HEK293T (cell line): ENCODE measurements at regions not wholly inside any gene's neighbourhood (a gene's known extent, or its start where the extent isn't known, plus 50 kb on each side); places are given as distances from the start of the nearest gene placed in this dataset.

ENCODE experiments used
- CTCF ChIA-PET: fragments of 350-600 bp; formaldehyde crosslinking; extraction: SDS; loops from one replicate; lab custom pipeline; 2021; ENCODE audit warnings: antibody characterized with exemption, inconsistent platforms; lab: Yijun Ruan, JAX
- POLR2A ChIA-PET: fragments of 350-600 bp; formaldehyde crosslinking; extraction: SDS; loops from one replicate; lab custom pipeline; 2020; ENCODE audit warnings: antibody characterized with exemption, inconsistent platforms; lab: Yijun Ruan, JAX
- DNase-seq: peaks from one replicate; pipeline ENCODE4 v3.0.0; 2012; ENCODE audit warnings: mixed read lengths; ENCODE audit errors: extremely low spot score
- ARNT ChIP-seq: fragments of 450-650 bp; IDR thresholded peaks from 2 replicates; pipeline ENCODE4 v1.6.1; 2017; ENCODE audit warnings: mild to moderate bottlenecking
- BHLHE40 ChIP-seq: fragments of 450-650 bp; IDR thresholded peaks from 2 replicates; pipeline ENCODE4 v1.6.1; 2016; ENCODE audit warnings: mild to moderate bottlenecking, moderate library complexity, borderline replicate concordance
- CTBP1 ChIP-seq: fragments of 450-650 bp; IDR thresholded peaks from 2 replicates; pipeline ENCODE4 v1.6.1; 2016; ENCODE audit warnings: borderline replicate concordance
- ELF4 ChIP-seq: fragments of 450-650 bp; IDR thresholded peaks from 2 replicates; pipeline ENCODE4 v1.6.1; 2017; ENCODE audit warnings: antibody characterized with exemption
- FOXA1 ChIP-seq: fragments of 450-650 bp; IDR thresholded peaks from 2 replicates; pipeline ENCODE4 v1.6.1; 2016; ENCODE audit warnings: mild to moderate bottlenecking
- FOXK2 ChIP-seq: fragments of 450-650 bp; IDR thresholded peaks from 2 replicates; pipeline ENCODE4 v1.6.1; 2016; ENCODE audit warnings: mild to moderate bottlenecking
- FOXM1 ChIP-seq: fragments of 450-650 bp; IDR thresholded peaks from 2 replicates; pipeline ENCODE4 v1.6.1; 2017; ENCODE audit warnings: mild to moderate bottlenecking, borderline replicate concordance
- HDGF ChIP-seq: fragments of 450-650 bp; IDR thresholded peaks from 2 replicates; pipeline ENCODE4 v1.6.1; 2017; ENCODE audit warnings: antibody characterized with exemption, borderline replicate concordance
- L3MBTL2 ChIP-seq: fragments of 450-650 bp; conservative IDR thresholded peaks from 2 replicates; pipeline ENCODE4 v1.6.1; 2016; ENCODE audit warnings: mild to moderate bottlenecking
- LEF1 ChIP-seq: fragments of 450-650 bp; IDR thresholded peaks from 2 replicates; pipeline ENCODE4 v1.6.1; 2017; ENCODE audit warnings: mild to moderate bottlenecking, borderline replicate concordance
- NFRKB ChIP-seq: fragments of 450-650 bp; IDR thresholded peaks from 2 replicates; pipeline ENCODE4 v1.6.1; 2016; ENCODE audit warnings: mild to moderate bottlenecking, moderate library complexity
- PKNOX1 ChIP-seq: fragments of 450-650 bp; IDR thresholded peaks from 2 replicates; pipeline ENCODE4 v1.6.1; 2016
- SP1 ChIP-seq: fragments of 450-650 bp; IDR thresholded peaks from 2 replicates; pipeline ENCODE4 v1.6.1; 2017
- SUZ12 ChIP-seq: fragments of 450-650 bp; IDR thresholded peaks from 2 replicates; pipeline ENCODE4 v1.6.1; 2016; ENCODE audit warnings: mild to moderate bottlenecking
- TARDBP ChIP-seq: fragments of 450-650 bp; IDR thresholded peaks from 2 replicates; pipeline ENCODE4 v1.6.1; 2016
- ZNF384 ChIP-seq: fragments of 450-650 bp; IDR thresholded peaks from 2 replicates; pipeline ENCODE4 v1.6.1; 2016

GRCh38 chr1:73756817-73757216 lies 441.2 kb downstream of the LRRIQ3 start:
- no peak for DNase-seq
- ChIA-PET CTCF (no interaction called here), POLR2A (no interaction called here)
- TF ChIP-seq TARDBP = no peak
- no peak for TF ChIP-seq PKNOX1
- TF ChIP-seq CTBP1 = no peak
- TF ChIP-seq ELF4 = no peak
- no peak for TF ChIP-seq FOXK2
- no peak for TF ChIP-seq FOXM1
- TF ChIP-seq ARNT = no peak
- no peak for TF ChIP-seq LEF1
- TF ChIP-seq SP1 = no peak
- no peak for TF ChIP-seq HDGF
- TF ChIP-seq SUZ12 = no peak
- TF ChIP-seq BHLHE40 = no peak
- TF ChIP-seq ZNF384 = no peak
- no peak for TF ChIP-seq FOXA1
- no peak for TF ChIP-seq NFRKB
- no peak for TF ChIP-seq L3MBTL2

- ChIA-PET POLR2A (no interaction called here), CTCF (no interaction called here)
- no peak for DNase-seq
- TF ChIP-seq ARNT (no peak), LEF1 (no peak), FOXK2 (no peak), TARDBP (no peak), SUZ12 (no peak), ELF4 (no peak), HDGF (no peak), SP1 (no peak), BHLHE40 (no peak), NFRKB (no peak), FOXA1 (no peak)
Observed at GRCh38 chr1:73755649-73756048, 442.3 kb downstream of the LRRIQ3 start.

GRCh38 chr1:73749996-73750395 lies 448.0 kb downstream of the LRRIQ3 start:
- no peak for TF ChIP-seq FOXM1
- no peak for TF ChIP-seq CTBP1
- no peak for TF ChIP-seq SUZ12
- TF ChIP-seq ARNT = no peak
- TF ChIP-seq FOXA1 = no peak
- TF ChIP-seq L3MBTL2 = no peak
- TF ChIP-seq ELF4 = no peak
- TF ChIP-seq LEF1 = no peak
- TF ChIP-seq BHLHE40 = no peak
- no peak for TF ChIP-seq ZNF384
- TF ChIP-seq NFRKB = no peak
- TF ChIP-seq FOXK2 = no peak
- TF ChIP-seq PKNOX1 = no peak
- POLR2A ChIA-PET = no interaction called here
- no peak for DNase-seq
- CTCF ChIA-PET = no interaction called here

GRCh38 chr1:73744985-73745384 lies 453.0 kb downstream of the LRRIQ3 start:
- TF ChIP-seq L3MBTL2 = 0 out of 2 replicates have a peak, but pooled peaks have one; percentile 10
- TF ChIP-seq TARDBP = no peak
- ChIA-PET CTCF (no interaction called here), POLR2A (no interaction called here)
- no peak for DNase-seq

GRCh38 chr1:73736125-73736524 lies 461.9 kb downstream of the LRRIQ3 start:
- no peak for DNase-seq
- TF ChIP-seq SP1 = no peak
- TF ChIP-seq CTBP1 = no peak
- no peak for TF ChIP-seq L3MBTL2
- TF ChIP-seq NFRKB = no peak
- TF ChIP-seq ELF4 = no peak
- TF ChIP-seq SUZ12 = no peak
- TF ChIP-seq ZNF384 = no peak
- TF ChIP-seq PKNOX1 = no peak
- TF ChIP-seq HDGF = no peak
- TF ChIP-seq LEF1 = no peak
- no peak for TF ChIP-seq FOXM1
- ChIA-PET POLR2A (no interaction called here), CTCF (no interaction called here)

- ChIA-PET POLR2A (no interaction called here), CTCF (no interaction called here)
- TF ChIP-seq ARNT (no peak), LEF1 (no peak), FOXA1 (no peak), TARDBP (no peak), FOXM1 (no peak), BHLHE40 (no peak), FOXK2 (no peak)
- DNase-seq = no peak
Observed at GRCh38 chr1:73727036-73727435, 470.9 kb downstream of the LRRIQ3 start.

GRCh38 chr1:73722055-73722454 lies 475.9 kb downstream of the LRRIQ3 start:
- ChIA-PET POLR2A (no interaction called here), CTCF (interaction anchor here (0.5 kb wide), 1 partner anchor 19 kb away, joined by 3 read pairs; no protein-coding TSS in a partner anchor)
- no peak for DNase-seq
- TF ChIP-seq FOXK2 (no peak), CTBP1 (no peak), SUZ12 (no peak), ZNF384 (no peak)
